KG1 (cell line): ENCODE measurements at regions not wholly inside any gene's neighbourhood (a gene's known extent, or its start where the extent isn't known, plus 50 kb on each side); places are given as distances from the start of the nearest gene placed in this dataset.
"Not testable (repeated sequence)": the region's sequence is repeated elsewhere in the genome, so short reads cannot be mapped to it uniquely, and the experiment has no call there.

Experiments used
- DNase-seq: peaks from one replicate; lab custom pipeline; 2025; lab: John Stamatoyannopoulos, UW

DNA sequence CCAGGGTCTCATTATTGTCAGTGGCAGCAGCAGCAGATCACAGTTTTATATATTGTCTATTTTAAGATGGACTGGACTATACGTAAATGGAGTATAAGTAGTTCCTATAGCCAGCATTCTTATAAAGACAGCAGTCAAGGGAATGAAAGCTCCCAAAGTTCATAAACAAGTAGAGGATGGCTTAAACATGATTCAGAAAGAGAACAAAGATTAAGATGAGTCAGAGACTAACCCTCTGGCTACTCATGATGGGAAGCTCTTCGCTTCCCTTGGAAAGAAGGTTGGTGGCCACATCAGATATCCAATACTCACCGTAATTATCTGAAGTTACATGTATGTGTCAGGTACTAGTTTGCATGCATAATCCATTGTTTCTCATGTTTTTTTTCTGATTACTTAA, 277.0 kb downstream of the INHBA start:
- DNase-seq: no peak

DNA sequence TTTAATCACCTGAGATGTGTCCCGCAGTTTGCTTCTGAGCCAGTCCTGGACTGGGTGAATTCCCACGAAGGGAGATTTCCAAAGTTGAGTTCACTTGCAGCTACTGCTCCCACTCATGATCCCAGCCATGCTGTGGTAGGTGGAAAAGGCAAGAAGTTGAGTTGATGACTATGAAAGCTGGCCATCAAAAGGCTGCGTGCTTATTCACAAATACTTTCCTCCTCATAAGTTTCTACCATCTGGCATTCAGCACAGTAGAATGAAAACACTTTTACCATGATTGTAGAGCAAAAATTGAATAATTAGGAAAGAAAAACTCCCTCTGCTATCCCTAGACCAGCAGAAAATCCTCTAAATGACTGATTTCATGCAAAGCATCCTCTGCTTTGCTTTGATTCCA, 281.8 kb downstream of the INHBA start:
- DNase-seq: no peak

DNA sequence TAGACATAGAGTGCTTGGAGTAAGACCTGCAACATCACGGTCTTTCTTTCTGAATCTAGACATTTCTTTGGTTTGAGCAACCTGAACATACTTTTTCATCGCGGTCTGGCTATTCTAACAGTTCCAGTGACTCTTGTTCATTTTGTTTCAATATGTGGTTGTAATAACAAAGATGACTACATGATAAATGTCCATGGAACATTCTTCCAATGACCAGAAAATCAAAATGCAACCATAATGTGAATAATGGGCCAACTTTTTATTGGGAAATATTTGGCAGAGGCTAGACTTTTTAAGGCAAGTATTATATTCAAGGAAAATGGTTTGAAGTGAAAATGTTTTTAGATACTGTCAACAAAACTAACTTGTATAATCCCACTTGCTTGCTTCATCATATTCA, 282.5 kb downstream of the INHBA start:
- no peak for DNase-seq

DNA sequence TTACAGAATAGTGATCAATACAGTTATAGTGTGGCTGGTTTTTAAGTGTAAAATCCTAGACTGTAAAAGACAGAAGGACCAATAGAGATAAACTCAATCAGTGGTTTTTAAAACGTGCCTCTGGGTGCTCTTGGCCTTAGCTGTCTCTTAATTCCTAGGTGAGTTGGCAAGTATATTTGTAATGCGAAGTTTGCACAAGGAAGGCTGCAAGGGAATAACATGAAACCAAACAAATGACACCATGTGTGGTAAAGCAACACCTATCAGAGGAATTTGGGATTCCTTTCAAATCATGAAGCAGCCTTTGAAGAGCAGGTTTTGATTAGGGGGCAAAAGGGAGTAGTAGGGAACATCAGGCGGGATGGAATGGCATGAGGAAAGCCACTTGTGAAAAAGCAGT, 284.6 kb downstream of the INHBA start:
- DNase-seq: no peak

DNA sequence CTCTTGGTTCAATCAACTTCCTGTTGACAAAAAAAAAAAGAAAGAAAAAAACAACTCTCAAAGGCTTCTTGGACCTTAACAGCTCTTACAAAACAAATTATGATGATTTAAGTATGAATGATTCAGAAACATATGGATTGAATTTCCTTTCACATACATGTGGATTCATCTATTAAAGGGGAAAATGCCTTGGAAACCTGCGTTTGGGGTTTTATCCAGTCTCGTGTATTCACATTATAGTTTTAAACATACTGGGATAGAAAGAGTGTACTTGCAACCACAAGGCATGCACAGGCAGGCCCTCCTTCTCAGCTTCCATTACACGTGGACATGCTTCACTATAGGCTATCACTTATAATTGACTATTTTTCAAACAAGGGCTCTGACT, 286.7 kb downstream of the INHBA start:
- no peak for DNase-seq

DNA sequence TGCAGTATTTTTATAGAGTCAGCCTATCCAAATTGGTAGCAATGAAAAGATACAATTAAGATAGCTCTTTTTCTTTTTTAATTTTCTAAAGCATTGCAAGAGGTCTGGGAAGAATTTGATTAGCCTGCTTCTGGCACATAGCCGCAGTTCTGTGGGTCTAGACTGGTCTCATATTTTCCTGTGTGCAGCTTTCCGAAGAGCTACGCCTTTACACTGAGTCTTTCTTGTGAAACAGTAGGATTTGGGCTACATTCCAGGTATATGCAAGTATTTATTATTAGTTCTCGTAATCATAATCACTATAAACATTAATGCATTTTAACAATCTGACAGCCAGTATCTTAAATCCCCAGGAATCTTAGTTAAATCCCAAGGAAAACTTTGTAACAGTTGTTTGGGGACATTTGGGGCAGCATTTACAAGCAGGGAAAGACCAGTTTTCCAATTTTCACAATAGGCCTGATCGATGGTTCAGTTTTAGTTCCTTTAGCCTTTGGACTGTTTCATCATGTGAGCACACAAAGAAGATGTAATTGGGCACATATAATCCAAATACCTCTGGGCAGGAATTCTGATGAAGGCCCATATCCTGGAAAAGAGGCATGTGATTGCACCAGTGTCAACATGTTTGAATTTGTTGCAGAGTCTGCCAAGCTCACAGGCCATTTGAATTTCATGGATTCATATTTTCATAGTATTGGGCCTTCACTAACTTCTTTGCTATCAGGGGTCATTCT, 287.3 kb downstream of the INHBA start:
- no peak for DNase-seq

DNA sequence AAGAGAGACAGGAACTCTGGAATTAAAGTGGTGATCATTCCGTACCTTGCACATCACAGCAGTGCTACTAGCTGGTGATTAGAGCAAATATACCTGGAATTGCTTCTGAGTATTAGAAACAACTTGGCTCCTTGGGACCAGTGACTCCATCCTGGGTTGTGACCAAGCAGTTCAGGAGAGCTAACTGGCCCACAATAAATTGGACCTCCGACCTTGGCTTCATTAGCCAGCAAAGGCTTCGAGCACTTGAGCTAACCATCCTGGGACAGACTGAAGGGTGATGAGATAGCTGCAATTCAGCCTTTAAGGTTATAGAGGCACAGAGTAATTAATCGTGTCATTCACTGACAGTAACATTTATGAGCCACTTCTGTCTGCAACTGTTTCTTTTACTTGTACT, 287.8 kb downstream of the INHBA start:
- DNase-seq: no peak

DNA sequence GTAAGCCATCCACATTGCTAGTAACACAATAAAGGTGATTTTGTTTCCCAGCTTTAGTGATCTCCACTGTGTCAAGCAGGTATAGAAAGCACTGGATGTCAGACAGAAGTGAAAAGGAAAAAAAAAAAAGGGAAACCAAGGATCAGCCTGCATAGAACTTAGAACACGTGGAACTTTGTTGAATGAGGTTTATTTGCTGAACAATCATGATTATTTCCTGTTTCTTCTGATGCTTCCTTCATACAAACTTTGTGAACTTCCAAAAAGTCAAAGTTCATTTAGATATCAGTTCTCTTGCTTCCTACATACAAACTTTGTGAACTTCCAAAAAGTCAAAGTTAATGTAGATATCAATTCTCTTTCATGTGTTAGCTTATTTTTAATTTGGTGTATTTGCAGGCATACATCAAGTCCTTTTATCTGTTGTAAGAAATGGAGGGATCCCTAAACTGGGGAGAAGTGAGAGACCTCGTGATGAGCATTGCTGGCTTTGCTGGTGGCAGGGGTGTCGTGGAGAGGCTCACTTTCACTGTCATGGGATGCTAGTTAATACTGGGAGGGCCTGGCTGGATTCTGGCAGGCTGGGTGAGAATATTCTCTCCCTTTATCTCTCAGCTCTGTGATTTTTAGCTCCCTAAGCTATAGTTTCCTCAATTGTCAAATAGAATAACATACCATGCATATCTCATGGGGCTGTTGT, 298.4 kb downstream of the INHBA start:
- no peak for DNase-seq

DNA sequence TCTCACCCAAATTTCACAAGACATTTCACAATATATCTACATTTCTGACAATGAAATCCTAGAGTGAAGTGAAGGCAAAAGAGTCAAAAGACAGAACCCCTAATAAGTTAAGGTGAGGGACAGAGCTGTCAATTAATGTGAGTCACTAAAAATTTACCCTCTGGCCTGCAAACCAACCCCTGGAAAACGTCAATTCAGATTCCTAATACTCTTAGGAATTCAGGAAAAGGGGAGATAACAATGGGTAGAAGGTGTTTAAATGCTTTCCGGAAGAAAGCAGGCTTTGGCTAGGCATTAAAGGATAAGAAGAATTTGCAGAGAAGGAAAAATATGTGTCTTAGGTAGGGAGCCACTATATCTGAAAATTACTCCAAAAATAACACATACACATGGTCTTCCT, 299.6 kb downstream of the INHBA start:
- no peak for DNase-seq

DNA sequence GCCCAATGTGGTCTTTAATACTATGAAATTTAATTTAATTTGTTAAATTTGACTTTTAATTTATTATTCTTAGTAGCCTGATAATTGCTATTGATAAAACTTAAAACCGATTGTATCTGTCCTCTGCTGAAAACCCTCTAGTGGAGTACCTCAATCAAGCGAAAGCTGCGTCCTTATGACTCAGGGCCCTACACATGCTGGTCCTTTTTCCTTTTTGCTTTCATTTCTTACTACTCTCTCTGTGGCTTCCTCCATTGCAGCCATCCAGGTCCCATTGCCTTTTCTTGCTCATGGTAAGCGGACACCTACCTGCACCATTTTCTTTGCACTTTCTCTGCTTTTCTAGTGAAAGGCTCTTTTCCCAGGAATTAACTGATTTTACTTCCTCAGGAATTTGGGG, 301.1 kb downstream of the INHBA start:
- no peak for DNase-seq

DNA sequence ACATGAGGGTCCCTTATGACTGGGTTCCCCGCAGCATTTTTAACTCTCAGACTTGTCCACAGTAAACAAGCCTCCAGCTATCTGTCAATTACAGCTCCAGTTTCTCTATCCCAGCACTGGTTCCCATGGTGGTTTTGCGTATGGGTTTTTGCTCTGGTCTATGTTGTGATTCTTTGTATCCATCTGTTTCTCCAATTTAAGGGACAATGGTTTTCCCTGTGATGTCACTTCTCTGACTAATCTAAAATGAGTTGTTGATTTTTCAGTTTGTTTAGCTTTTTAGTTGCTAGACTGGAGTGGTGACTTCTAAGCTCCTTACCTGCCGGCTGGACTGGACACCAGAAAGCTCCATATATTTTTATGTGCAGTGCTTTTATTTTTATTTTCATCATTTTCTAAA, 303.7 kb downstream of the INHBA start:
- DNase-seq: no peak

DNA sequence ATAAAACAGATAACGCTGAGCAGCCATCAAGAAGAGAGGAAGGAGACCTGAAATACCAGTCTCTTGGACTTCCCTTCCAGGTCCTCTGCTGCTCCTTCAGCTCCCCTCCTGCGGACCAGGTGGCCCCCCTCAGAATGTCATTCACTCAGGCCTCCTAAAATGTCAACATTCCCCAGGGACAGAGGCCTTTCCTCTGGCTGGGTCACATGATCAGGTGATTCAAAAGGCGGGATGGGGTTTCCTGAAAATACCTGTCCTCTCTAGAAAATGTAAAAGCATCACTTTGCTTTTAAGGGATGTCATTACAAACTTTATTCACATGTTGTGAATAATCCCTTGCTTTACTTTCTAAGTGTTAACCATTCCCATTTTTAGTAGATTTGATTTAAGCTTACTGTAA, 311.1 kb downstream of the INHBA start:
- DNase-seq: no peak

DNA sequence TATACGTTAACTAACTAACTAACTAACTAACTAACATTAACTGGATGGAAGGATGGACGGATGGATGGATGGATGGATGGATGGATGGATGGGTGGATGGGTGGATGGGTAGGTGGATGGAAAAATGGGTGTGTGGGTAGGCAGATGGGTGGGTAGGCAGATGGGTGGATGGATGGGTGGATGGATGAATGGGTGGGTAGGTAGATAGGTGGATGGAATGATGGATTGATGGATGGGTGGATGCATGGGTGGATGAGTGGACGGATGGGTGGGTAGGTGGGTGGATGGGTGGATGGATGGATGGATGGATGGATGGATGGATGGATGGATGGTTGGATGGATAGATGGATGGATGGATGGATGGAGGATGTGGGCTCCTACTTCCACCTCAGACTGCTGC, 314.0 kb downstream of the INHBA start:
- not testable (repeated sequence) for DNase-seq

DNA sequence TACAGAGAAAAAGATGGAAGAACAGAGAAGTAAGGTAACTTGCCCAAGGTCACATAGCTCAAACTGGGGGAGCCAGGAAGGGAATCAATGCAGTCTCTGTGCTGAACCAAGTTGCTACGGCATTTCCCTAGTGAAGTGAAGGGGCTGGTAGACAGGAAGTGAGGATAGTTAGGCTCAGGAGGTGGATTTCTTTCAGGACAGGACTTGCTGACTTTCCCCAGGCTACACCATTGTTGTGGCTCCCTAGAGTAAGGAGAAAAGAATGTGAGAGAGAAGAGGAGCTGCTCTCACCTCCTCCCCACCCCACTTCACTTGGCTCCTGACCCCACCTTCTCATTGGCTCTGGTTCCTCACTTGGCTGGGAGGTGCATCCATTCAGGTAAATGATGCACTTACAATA, 316.9 kb downstream of the INHBA start:
- no peak for DNase-seq

DNA sequence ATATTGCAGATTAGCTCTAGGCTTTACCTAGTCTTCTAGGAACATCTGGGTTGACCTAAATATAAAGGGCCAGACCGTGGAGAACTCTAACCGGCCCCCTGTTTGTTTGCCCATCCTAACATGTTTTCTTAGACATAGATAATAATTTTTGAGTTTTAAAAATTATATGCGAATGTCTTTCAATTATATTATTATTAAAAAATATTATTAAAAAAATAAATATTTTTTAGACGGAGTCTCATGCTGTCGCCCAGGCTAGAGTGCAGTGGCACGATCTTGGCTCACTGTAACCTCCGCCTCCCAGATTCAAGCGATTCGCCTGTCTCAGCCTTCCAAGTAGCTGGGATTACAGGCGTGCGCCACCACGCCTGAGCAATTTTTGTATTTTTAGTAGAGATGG, 318.5 kb downstream of the INHBA start:
- no peak for DNase-seq

DNA sequence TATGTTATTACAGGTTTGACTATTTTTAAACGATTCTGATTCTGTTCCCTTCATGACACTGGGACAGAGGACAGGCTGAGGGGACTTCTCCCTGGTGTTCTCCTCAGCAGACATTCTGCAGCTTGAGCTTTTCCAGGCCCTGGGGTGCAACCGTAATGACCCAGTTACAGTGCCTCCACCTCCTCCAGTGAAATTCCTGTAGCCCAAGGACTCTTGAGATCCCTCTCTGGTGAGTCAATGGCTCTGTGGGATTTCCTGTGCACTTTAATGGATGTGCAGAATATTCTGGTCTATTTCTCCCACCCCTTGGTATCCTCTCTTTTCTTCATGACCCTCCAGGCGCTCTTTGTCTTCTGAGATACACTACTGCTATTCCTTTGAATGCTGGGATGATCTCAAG, 319.3 kb downstream of the INHBA start:
- no peak for DNase-seq

DNA sequence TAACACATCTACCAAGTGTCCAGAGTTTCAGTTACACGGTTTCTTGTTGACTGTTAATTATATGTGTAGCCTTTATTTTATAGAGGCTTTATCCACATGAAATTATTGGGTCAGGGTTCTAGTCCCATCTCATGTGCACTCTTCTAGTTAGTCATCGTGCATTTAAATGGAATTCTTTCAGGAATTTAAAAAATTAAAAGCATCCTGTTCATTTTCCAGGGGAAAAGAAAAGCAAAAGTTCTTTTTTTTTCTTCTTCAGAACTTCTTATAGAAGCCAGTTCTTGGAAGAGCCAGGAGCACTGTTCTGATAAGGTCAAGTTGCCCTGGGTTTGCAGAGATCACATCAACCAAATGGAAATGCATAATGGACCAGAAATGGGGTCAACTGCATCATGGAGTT, 324.7 kb downstream of the INHBA start:
- no peak for DNase-seq

DNA sequence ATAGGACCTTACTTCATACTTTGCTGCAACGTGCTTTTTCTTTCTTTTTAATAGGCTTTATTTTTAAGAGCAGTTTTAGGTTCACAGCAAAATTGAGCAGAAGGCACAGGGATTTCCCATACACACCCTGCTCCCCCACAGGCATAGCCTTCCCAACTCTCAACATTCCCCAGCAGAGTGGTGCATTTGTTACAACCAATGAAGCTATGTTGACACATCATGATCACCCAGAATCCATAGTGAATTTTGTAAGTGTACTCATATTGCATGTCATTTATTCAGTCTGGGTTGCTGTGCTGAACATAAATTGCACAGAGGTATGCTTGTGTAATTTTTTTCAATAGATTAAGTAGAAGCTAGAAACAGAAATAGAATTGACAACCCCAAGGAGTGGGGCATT, 327.3 kb downstream of the INHBA start:
- no peak for DNase-seq

DNA sequence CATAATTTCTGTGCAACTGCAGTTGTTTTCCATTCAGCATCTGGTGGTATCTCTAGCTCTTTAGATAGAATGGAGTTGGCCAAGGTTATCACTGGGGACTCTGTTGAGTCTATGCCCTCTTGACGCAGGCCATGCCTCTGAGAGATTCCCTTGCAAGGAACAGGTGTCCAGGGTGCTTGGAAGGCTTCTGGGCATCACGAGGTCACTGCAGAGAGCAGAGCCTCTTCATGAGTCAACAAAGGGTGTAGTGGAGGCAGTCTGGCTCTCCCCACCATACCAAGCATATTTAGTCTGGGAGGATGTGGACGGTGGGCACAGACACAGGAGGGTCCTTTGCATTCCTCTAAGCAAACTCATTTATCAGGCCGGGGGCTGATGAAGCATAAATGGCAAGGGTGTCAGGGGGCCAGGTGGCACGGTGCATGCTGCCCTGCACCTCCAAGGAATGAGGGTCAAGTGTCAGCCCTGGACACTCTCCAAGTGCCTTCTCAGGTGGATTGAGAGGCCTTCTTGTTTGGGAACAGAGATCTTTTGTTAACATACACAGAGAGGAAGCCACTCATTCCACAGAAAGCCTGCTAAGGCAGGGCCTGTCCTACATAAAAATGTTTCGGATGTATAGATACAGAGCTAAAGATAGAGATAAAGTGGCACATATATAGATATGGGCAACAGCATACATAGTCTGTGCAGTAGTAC, 328.6 kb downstream of the INHBA start:
- DNase-seq: no peak

DNA sequence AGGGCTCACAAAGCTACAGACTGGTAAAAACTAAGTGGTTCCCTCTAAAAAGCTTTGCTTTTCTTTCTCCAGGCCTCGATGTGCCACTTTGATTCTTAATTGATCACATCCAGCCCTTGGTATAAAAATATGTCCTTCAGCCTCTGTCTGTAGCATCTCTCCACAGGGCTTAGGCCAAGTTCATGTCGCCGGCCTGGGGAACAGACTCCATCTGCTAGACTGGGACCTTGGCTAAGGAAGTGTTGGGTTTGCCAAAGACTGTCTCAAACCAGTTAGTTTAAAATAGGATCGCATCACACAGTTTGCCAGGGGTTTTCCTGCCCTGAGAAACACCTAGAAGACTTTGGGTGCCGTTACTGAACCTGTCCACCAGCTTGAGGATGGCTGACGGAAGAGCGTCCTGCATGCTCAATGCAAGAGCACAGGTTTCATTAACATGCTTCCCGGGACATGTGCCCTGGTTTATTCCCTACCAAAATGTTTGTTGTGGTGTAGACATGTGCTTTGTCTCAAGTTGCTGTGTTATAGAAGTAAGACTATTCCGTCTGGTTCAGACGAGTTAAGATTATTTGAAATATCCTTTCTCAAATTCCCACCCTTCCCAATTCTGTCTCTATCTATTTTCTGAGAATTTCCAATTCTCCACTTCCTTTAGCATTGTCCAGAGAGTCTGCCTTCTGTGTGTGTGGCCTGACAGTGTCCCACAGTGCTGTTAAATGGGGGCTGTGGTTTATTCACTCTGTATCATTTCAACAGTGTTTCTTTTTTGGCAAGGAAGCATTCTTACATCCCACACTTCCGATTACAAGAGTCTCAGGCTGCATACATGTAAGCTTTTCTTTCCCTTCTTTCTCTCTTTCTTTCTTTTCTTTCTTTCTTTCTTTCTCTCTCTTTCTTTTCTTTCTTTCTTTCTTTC, 334.7 kb downstream of the INHBA start:
- DNase-seq: no peak

DNA sequence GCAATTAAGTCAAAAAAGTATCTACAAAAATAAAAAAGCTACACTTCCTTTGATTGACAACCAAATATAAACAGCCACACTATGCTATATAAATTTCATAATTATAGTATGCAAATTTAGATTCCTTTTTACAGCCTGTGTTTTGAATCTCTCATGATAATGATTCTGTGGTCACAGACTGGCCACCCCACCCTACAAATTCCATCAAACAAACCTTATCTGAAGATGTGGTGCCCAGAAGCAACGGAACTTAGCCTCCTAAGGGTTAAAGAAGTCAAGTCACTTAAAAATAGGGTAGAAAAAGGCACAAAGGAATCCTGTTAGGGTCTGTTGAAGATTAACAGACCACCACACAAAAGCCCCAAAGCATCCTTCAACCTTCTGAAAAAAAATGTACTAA, 351.8 kb downstream of the INHBA start:
- no peak for DNase-seq

DNA sequence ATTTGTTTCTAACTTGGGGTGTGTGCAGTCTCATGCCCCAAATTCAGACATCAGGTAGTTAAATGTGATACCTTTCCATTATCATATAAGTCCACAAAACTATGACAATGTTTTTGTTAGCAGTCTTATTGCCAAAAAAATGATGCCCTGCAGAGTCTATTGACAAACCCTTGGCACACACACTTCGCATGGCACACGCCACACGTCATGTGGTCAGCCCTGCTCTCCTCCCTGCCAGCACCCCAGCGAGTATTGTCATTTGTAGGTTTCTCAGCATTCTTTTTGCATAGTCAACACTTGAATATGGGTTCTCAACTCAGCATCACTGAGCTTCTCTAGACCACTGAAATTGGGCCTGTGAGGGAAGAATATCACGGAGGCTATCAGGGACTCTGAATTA, 356.0 kb downstream of the INHBA start:
- no peak for DNase-seq
